ENCODE measurements at regions not wholly inside any gene's neighbourhood (a gene's known extent, or its start where the extent isn't known, plus 50 kb on each side); places are given as distances from the start of the nearest gene placed in this dataset.

DNA sequence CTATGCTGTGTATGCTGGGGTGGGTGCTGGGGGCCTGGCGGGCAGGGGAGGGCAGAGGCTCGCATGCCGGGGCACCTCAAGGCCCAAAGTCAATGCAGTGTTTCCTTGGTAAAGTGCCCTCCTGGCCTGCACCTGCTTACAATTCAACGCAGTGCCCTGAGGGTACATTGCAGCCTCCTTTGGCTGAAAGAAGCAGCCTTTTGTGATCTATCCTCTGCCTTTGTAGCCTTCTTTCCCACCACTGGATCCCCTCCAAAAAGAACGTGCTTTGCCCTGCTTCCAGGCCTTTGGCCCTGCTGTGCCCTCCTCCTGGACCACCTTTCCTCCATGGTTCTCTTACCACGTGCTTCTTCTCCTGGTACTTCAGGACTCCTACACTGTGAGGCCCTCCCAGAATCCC lies 113.6 kb upstream of the PTPN1 start:
- DNase-seq = no peak

DNA sequence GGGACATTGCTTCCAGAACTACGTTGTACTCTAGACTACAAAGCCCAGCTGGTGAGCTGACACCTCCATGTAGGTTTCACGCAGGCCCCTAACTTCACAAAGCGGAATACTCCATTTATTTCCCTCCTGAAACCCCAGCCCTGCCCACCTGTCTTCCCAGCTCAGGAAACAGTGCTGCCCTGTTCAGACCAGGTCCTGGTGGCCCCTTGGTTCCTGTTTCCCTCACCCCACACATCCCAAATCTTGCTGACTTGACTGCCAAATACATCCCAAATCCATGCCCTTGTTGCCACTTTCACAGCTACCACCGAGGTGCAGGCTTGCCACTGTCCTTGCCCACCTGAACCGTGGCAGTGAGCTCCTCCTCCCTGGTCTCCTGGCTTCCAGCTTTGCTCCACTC lies 113.1 kb upstream of the PTPN1 start:
- DNase-seq = no peak

- no peak for DNase-seq
These were observed 112.1 kb upstream of the PTPN1 start for GRCh38 chr20:50398064-50398463.

GRCh38 chr20:50398471-50398820 lies 111.7 kb upstream of the PTPN1 start:
- no peak for DNase-seq

DNA sequence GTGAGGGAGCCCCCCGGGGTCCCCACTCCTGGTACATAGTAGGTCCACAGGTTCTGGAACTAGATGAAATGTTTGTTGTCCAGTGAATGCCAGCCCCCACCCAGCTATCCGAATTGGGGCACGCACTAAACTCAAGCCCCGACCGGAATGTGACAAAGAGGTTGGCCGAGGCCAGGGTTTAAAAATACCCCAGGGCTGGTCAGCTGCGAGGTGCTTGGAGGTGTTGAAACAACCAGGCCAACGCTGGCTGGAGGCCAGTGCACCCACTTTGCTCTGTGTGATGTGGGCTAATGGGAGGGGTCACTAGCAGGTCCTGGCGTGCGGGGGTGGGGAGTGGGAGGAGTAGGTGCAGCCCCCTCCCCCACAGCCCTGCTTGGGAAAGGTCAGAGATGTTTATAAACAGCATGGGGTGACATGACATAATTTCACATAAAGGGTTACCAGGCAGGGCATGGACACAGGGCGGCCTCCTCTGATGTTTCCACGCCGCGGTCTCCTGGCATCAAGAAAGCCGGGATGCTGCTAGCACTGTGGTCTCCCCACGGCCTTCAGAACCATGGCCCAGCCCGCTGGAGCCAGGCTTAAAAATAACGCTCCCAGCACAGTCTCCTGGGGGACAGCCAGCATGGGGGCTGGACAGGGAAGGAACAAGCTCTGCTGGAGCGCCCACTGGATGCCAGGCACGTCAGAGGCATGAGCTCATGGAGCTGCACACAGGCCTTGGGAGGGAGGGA lies 111.2 kb upstream of the PTPN1 start:
- no peak for DNase-seq

GRCh38 chr20:50399555-50399916 lies 110.6 kb upstream of the PTPN1 start:
- no peak for DNase-seq

- no peak for DNase-seq
These were observed 110.1 kb upstream of the PTPN1 start for GRCh38 chr20:50399917-50400704.

- no peak for DNase-seq
These were observed 109.2 kb upstream of the PTPN1 start for GRCh38 chr20:50400705-50401586.

GRCh38 chr20:50401587-50402418 lies 108.4 kb upstream of the PTPN1 start:
- no peak for DNase-seq

- no peak for DNase-seq
These were observed 106.4 kb upstream of the PTPN1 start for GRCh38 chr20:50403565-50404418.

- DNase-seq = no peak
These were observed 105.6 kb upstream of the PTPN1 start for GRCh38 chr20:50404419-50405234.

DNA sequence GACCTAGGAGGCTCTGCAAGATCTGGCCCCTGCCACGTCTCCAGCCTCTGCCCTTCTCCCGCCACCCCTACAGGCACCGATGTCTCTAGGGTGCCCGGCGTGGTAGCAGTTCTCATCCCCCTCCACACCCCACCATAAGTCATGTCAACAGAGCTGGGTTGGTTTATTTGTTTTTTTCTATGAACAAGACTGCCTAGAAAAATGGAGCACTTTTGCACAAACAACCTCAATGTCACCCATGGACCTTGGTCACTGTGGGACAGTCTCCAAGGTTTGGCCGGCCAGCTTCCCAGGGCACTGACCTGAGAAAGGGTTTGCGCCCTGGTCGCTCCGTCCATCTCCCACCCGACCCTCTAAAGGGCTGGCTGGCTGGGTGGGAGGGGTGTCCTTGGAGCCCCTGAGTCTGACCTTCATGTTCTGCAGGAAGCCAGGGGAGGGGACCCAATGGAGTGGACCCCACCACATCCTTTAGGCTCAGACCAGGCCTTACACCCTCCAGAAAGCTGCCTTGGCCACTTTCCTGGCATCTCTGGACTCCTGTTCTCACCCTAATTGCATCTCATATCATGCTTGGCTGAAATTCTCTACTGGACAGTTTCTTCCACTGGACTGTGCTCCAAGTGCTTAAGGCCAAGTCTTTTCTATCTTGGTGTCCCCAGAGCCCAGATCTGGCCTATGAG lies 104.8 kb upstream of the PTPN1 start:
- no peak for DNase-seq

GRCh38 chr20:50405915-50406609 lies 104.1 kb upstream of the PTPN1 start:
- DNase-seq = no peak

GRCh38 chr20:50406610-50407136 lies 103.5 kb upstream of the PTPN1 start:
- no peak for DNase-seq

GRCh38 chr20:50408526-50409364 lies 101.4 kb upstream of the PTPN1 start:
- DNase-seq = no peak

DNA sequence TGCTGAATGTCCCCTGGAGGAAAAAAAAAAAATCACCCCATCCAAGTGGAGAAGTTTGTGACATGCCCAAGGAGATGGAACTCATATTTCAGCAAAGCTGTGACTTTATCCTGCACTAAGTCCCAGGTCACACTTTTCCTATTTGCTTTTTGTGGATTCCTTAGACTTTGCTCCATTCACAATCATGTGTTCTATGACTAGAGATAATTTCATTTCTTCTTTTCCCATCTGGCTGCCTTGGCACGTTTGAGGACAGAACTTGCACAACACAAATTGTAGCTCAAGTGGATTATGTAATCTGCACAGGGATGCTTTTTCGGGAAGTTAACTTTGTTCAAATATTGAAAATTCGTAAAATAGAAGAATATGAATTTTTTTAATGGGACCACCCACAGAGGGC lies 100.7 kb upstream of the PTPN1 start:
- DNase-seq = no peak

DNA sequence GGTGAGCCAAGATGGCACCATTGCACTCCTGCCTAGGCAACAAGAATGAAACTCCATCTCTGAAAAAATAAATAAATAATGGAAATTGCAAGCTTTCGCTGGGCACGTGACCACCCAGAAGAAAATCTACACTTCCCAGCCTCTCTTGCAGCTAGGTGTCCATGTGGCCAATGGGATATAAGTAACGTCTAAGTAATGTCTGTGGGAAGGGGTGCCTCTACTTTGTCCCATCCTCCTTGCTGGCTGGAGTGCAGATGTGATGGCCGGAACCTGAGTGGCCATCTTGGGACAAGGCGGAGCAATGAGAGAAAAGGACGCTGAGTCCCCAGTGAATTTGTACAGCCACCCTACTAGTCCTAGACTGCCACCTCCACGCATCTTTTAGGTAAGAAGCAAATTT lies 99.8 kb upstream of the PTPN1 start:
- DNase-seq = no peak

- DNase-seq = no peak
These were observed 98.1 kb upstream of the PTPN1 start for GRCh38 chr20:50412069-50412468.
